Hepatocyte (in vitro differentiated cells): ENCODE measurements at regions not wholly inside any gene's neighbourhood (a gene's known extent, or its start where the extent isn't known, plus 50 kb on each side); places are given as distances from the start of the nearest gene placed in this dataset.

Experiments
- DNase-seq: peaks from one replicate; pipeline ENCODE4 v3.0.0-alpha.2; 2016; ENCODE audit warnings: low spot score
- H2AFZ ChIP-seq: fragments of 200-600 bp; sonication (generic); 2 replicates; pipeline ENCODE4 v1.6.0; 2016; ENCODE audit warnings: antibody characterized with exemption, mild to moderate bottlenecking
- H3K27ac ChIP-seq: fragments of 200-600 bp; sonication (generic); 2 replicates; pipeline ENCODE4 v1.5.1; 2016; ENCODE audit warnings: mild to moderate bottlenecking
- H3K27me3 ChIP-seq: fragments of 200-600 bp; sonication (generic); 2 replicates; pipeline ENCODE4 v1.6.1; 2016
- H3K36me3 ChIP-seq: fragments of 200-600 bp; sonication (generic); replicated peaks from 2 replicates; pipeline ENCODE4 v1.5.1; 2016; ENCODE audit warnings: low read depth; ENCODE audit not compliant: insufficient read depth
- H3K4me1 ChIP-seq: fragments of 200-600 bp; sonication (generic); 2 replicates; pipeline ENCODE4 v1.5.1; 2016; ENCODE audit warnings: mild to moderate bottlenecking, moderate library complexity; ENCODE audit not compliant: insufficient read depth
- H3K4me2 ChIP-seq: fragments of 200-600 bp; sonication (generic); 2 replicates; pipeline ENCODE4 v1.6.0; 2016
- H3K4me3 ChIP-seq: fragments of 200-600 bp; sonication (generic); 2 replicates; pipeline ENCODE4 v1.5.1; 2016; ENCODE audit warnings: mild to moderate bottlenecking
- H3K79me2 ChIP-seq: fragments of 200-600 bp; sonication (generic); 2 replicates; pipeline ENCODE4 v1.6.0; 2017; ENCODE audit warnings: mild to moderate bottlenecking
- H3K9me2 ChIP-seq: fragments of 200-600 bp; sonication (generic); replicated peaks from 2 replicates; pipeline ENCODE4 v1.6.0; 2017; ENCODE audit warnings: mild to moderate bottlenecking; ENCODE audit not compliant: insufficient read depth
- H3K9me3 ChIP-seq: fragments of 200-600 bp; sonication (generic); 2 replicates; pipeline ENCODE4 v1.5.1; 2016; ENCODE audit warnings: low read depth, mild to moderate bottlenecking
- H4K20me1 ChIP-seq: fragments of 200-600 bp; sonication (generic); 2 replicates; pipeline ENCODE4 v1.6.0; 2016; ENCODE audit warnings: mild to moderate bottlenecking; ENCODE audit not compliant: insufficient read depth, poor library complexity, severe bottlenecking
- CTCF ChIP-seq: fragments of 200-600 bp; sonication (generic); IDR thresholded peaks from 2 replicates; pipeline ENCODE4 v1.5.1; 2016; ENCODE audit warnings: antibody characterized with exemption, mild to moderate bottlenecking; ENCODE audit not compliant: poor library complexity
- EZH2 ChIP-seq: fragments of 200-600 bp; sonication (generic); IDR thresholded peaks from 2 replicates; pipeline ENCODE4 v1.6.1; 2016; ENCODE audit warnings: antibody characterized with exemption, mild to moderate bottlenecking, borderline replicate concordance
- EZH2phosphoT487 ChIP-seq: fragments of 200-600 bp; sonication (generic); IDR thresholded peaks from one replicate; pipeline ENCODE4 v1.6.1; 2018; ENCODE audit warnings: antibody characterized with exemption, mild to moderate bottlenecking, low read depth, moderate library complexity; ENCODE audit not compliant: unreplicated experiment, severe bottlenecking
- WGBS: methylation state at CpG from one replicate; pipeline ENCODE4 v1.1.6; 2016; ENCODE audit warnings: low lambda C conversion rate; ENCODE audit errors: missing lambda C conversion rate; 5-methylcytosine and 5-hydroxymethylcytosine counted together

- Histone ChIP-seq H3K4me2 (no peak overlapping the region), H3K9me3 (no peaks in the 10 kb centered on the region), H3K4me1 (no peaks in the 10 kb centered on the region), H4K20me1 (no peaks in the 10 kb centered on the region), H3K9me2 (no peaks in the 10 kb centered on the region), H3K79me2 (no peaks in the 10 kb centered on the region), H3K36me3 (no peaks in the 10 kb centered on the region), H3K4me3 (no peak overlapping the region), H2AFZ (no peak overlapping the region), H3K27ac (no peak overlapping the region), H3K27me3 (no peaks in the 10 kb centered on the region)
- DNase-seq: peak; percentile 6
- TF ChIP-seq CTCF (no peak), EZH2phosphoT487 (no peak), EZH2 (no peak)
- 76% methylated on average over 1 of the region's 1 CpG for WGBS
Measured at GRCh38 chr3:88231632-88232031, 81.9 kb downstream of the C3orf38 start.

- Histone ChIP-seq H3K9me3 (no peaks in the 10 kb centered on the region), H3K4me1 (no peaks in the 10 kb centered on the region), H3K36me3 (no peaks in the 10 kb centered on the region), H3K27ac (no peak overlapping the region), H3K4me3 (no peak overlapping the region), H3K79me2 (no peaks in the 10 kb centered on the region), H4K20me1 (no peaks in the 10 kb centered on the region), H2AFZ (no peak overlapping the region), H3K9me2 (no peaks in the 10 kb centered on the region), H3K27me3 (no peaks in the 10 kb centered on the region), H3K4me2 (no peak overlapping the region)
- no peak for TF ChIP-seq EZH2
- no peak for TF ChIP-seq EZH2phosphoT487
- TF ChIP-seq CTCF: no peak
- WGBS: 47% methylated on average over 1 of the region's 1 CpG
- DNase-seq: no peak
Measured at GRCh38 chr3:88235102-88235501, 85.3 kb downstream of the C3orf38 start.

GRCh38 chr3:88239870-88240269 is 90.1 kb downstream of the C3orf38 start:
- no peaks in the 10 kb centered on the region for H3K9me2 ChIP-seq
- no peak overlapping the region for H3K4me3 ChIP-seq
- TF ChIP-seq EZH2phosphoT487 (no peak), CTCF (no peak), EZH2 (no peak)
- H3K9me3 ChIP-seq: no peaks in the 10 kb centered on the region
- H3K27me3 ChIP-seq: no peaks in the 10 kb centered on the region
- no peak overlapping the region for H3K27ac ChIP-seq
- H3K36me3 ChIP-seq: no peaks in the 10 kb centered on the region
- H3K4me1 ChIP-seq: no peaks in the 10 kb centered on the region
- WGBS: 69% methylated on average over 4 of the region's 4 CpGs
- H4K20me1 ChIP-seq: no peaks in the 10 kb centered on the region
- DNase-seq: no peak
- no peak overlapping the region for H2AFZ ChIP-seq
- H3K79me2 ChIP-seq: no peaks in the 10 kb centered on the region
- no peak overlapping the region for H3K4me2 ChIP-seq

DNA sequence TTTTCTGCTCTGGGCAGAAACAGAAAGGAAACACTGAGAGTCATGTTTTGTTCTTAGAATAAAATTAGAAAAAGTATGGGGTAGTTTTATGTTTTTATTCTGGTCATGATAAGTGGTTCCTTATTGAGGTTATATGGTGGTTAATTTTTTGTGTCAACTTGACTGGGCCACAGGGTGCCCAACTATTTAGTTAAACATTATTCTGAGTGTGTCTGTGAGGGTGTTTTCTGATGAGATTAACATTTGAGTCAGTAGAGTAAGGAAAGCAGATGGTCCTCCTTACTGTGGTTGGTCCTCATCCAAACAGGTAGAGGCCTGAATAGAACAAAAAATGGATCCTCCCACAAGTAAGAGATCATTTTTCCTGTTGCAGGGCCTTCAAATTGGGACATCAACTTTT is 98.9 kb downstream of the C3orf38 start:
- Histone ChIP-seq H3K4me2 (no peak overlapping the region), H2AFZ (no peak overlapping the region), H3K9me2 (no peaks in the 10 kb centered on the region), H3K4me1 (no peaks in the 10 kb centered on the region), H3K27me3 (no peaks in the 10 kb centered on the region), H3K4me3 (no peak overlapping the region), H4K20me1 (no peaks in the 10 kb centered on the region), H3K79me2 (no peaks in the 10 kb centered on the region), H3K9me3 (no peaks in the 10 kb centered on the region), H3K36me3 (no peaks in the 10 kb centered on the region), H3K27ac (no peak overlapping the region)
- DNase-seq: no peak
- TF ChIP-seq CTCF (no peak), EZH2 (no peak), EZH2phosphoT487 (no peak)
